Mesothelial cell of epicardium (in vitro differentiated cells): ENCODE measurements at regions not wholly inside any gene's neighbourhood (a gene's known extent, or its start where the extent isn't known, plus 50 kb on each side); places are given as distances from the start of the nearest gene placed in this dataset.

Experiments used
- DNase-seq, 2 experiments: peaks; one replicate each; pipeline ENCODE4 v3.0.0; 2021; ENCODE audit warnings: low spot score in 2 of 2; ENCODE audit not compliant: unreplicated experiment in 2 of 2
- H3K27ac Mint-ChIP-seq: 2 replicates; pipeline ENCODE4 v1.8.0; 2021; ENCODE audit warnings: mixed read lengths
- H3K27me3 Mint-ChIP-seq: 2 replicates; pipeline ENCODE4 v1.8.0; 2021; ENCODE audit warnings: low read depth, mixed read lengths
- H3K36me3 Mint-ChIP-seq: 2 replicates; pipeline ENCODE4 v1.8.0; 2021; ENCODE audit warnings: mixed read lengths
- H3K4me1 Mint-ChIP-seq: 2 replicates; pipeline ENCODE4 v1.8.0; 2021; ENCODE audit warnings: mixed read lengths
- H3K4me3 Mint-ChIP-seq: 2 replicates; pipeline ENCODE4 v1.8.0; 2021; ENCODE audit warnings: mild to moderate bottlenecking, moderate library complexity, mixed read lengths
- H3K9me3 Mint-ChIP-seq: 2 replicates; pipeline ENCODE4 v1.8.0; 2021; ENCODE audit warnings: mixed read lengths
- CTCF ChIP-seq: fragments of 200-600 bp; sonication (generic); IDR thresholded peaks from one replicate; pipeline ENCODE4 v1.5.0; 2021; ENCODE audit warnings: antibody characterized with exemption; ENCODE audit not compliant: unreplicated experiment

- peaks cover 14% of the 10 kb centered on the region for H3K4me1 Mint-ChIP-seq
- H3K4me3 Mint-ChIP-seq = no peak overlapping the region
- DNase-seq = no peak
- no peaks in the 10 kb centered on the region for H3K27me3 Mint-ChIP-seq
- H3K9me3 Mint-ChIP-seq = no peaks in the 10 kb centered on the region
- H3K27ac Mint-ChIP-seq = no peak overlapping the region
- no peak for TF ChIP-seq CTCF
- H3K36me3 Mint-ChIP-seq = no peaks in the 10 kb centered on the region
Measured at GRCh38 chrX:69293776-69294601, 128.7 kb upstream of the PJA1 start.

GRCh38 chrX:69291116-69291515 is 125.9 kb upstream of the PJA1 start:
- H3K27me3 Mint-ChIP-seq = no peaks in the 10 kb centered on the region
- DNase-seq = no peak
- H3K9me3 Mint-ChIP-seq = no peaks in the 10 kb centered on the region
- no peaks in the 10 kb centered on the region for H3K36me3 Mint-ChIP-seq
- no peak overlapping the region for H3K27ac Mint-ChIP-seq
- H3K4me1 Mint-ChIP-seq = peaks cover 17% of the 10 kb centered on the region
- no peak overlapping the region for H3K4me3 Mint-ChIP-seq
- TF ChIP-seq CTCF = no peak

GRCh38 chrX:69290292-69290691 is 125.0 kb upstream of the PJA1 start:
- H3K27ac Mint-ChIP-seq = no peak overlapping the region
- no peaks in the 10 kb centered on the region for H3K36me3 Mint-ChIP-seq
- no peak overlapping the region for H3K4me3 Mint-ChIP-seq
- DNase-seq = no peak
- no peaks in the 10 kb centered on the region for H3K9me3 Mint-ChIP-seq
- peaks cover 17% of the 10 kb centered on the region for H3K4me1 Mint-ChIP-seq
- TF ChIP-seq CTCF = no peak
- H3K27me3 Mint-ChIP-seq = no peaks in the 10 kb centered on the region

GRCh38 chrX:69289793-69290123 is 124.5 kb upstream of the PJA1 start:
- no peaks in the 10 kb centered on the region for H3K27me3 Mint-ChIP-seq
- no peak for TF ChIP-seq CTCF
- H3K36me3 Mint-ChIP-seq = no peaks in the 10 kb centered on the region
- H3K27ac Mint-ChIP-seq = no peak overlapping the region
- no peak overlapping the region for H3K4me3 Mint-ChIP-seq
- peaks cover 17% of the 10 kb centered on the region for H3K4me1 Mint-ChIP-seq
- H3K9me3 Mint-ChIP-seq = no peaks in the 10 kb centered on the region
- DNase-seq = no peak

GRCh38 chrX:69289046-69289792 is 124.0 kb upstream of the PJA1 start:
- no peak for DNase-seq
- no peak for TF ChIP-seq CTCF
- Mint-ChIP-seq H3K4me1 (peaks cover 17% of the 10 kb centered on the region), H3K36me3 (no peaks in the 10 kb centered on the region), H3K9me3 (no peaks in the 10 kb centered on the region), H3K27me3 (no peaks in the 10 kb centered on the region), H3K27ac (no peak overlapping the region), H3K4me3 (no peak overlapping the region)
